SK-N-SH (cell line): ENCODE measurements at regions not wholly inside any gene's neighbourhood (a gene's known extent, or its start where the extent isn't known, plus 50 kb on each side); places are given as distances from the start of the nearest gene placed in this dataset.

ENCODE experiments used
- CTCF ChIA-PET: fragments of 300-600, 350-600 bp; formaldehyde crosslinking; extraction: SDS; loops from one replicate; lab custom pipeline; 2021; lab: Yijun Ruan, JAX
- POLR2A ChIA-PET: fragments of 350-600 bp; sonication (Branson Sonifier 250); formaldehyde crosslinking; extraction: SDS; loops from one replicate; lab custom pipeline; 2020; ENCODE audit warnings: antibody characterized with exemption, inconsistent platforms; lab: Yijun Ruan, JAX
- DNase-seq: peaks from one replicate; pipeline ENCODE4 v3.0.0; 2012
- H2AFZ ChIP-seq: fragments of 200-600 bp; sonication (generic); 2 replicates; pipeline ENCODE4 v1.8.1; 2016; ENCODE audit warnings: antibody characterized with exemption, mild to moderate bottlenecking, low read depth
- H3F3A ChIP-seq: fragments of 200-600 bp; sonication (generic); replicated peaks from 2 replicates; pipeline ENCODE3; 2016; ENCODE audit warnings: antibody characterized with exemption, mild to moderate bottlenecking; ENCODE audit not compliant: insufficient read depth
- H3K27ac ChIP-seq, 2 experiments: fragments of 200-500 bp in 1 of 2; fragments of 200-600 bp in 1 of 2; sonication (Bioruptor generic) in 1 of 2; sonication (generic), shearing (Covaris generic) in 1 of 2; 2 replicates each; pipeline versions ENCODE4 v1.5.1 to v1.6.1; 2014 to 2016; ENCODE audit warnings: low read depth in 2 of 2, inconsistent platforms in 1 of 2, low read length in 1 of 2, mild to moderate bottlenecking in 1 of 2, mixed read lengths in 1 of 2
- H3K27me3 ChIP-seq: fragments of 200-600 bp; sonication (generic), shearing (Covaris generic); 2 replicates; pipeline ENCODE4 v1.6.1; 2016; ENCODE audit warnings: mixed run types; ENCODE audit not compliant: insufficient read depth
- H3K36me3 ChIP-seq, 2 experiments: fragments of 200-500 bp in 1 of 2; fragments of 200-600 bp in 1 of 2; sonication (Bioruptor generic) in 1 of 2; sonication (generic) in 1 of 2; replicated peaks in 1 of 2; 2 replicates each; pipeline versions ENCODE3 to v1.5.1; 2014 to 2016; ENCODE audit warnings: low read length in 1 of 2, mild to moderate bottlenecking in 1 of 2; ENCODE audit not compliant: insufficient read depth in 2 of 2, control insufficient read depth in 1 of 2
- H3K4me1 ChIP-seq, 2 experiments: fragments of 200-500 bp in 1 of 2; fragments of 200-600 bp in 1 of 2; sonication (Bioruptor generic) in 1 of 2; sonication (generic), shearing (Covaris generic) in 1 of 2; 2 replicates each; pipeline versions ENCODE4 v1.5.1 to v1.6.1; 2014 to 2016; ENCODE audit warnings: low read depth in 1 of 2, low read length in 1 of 2, mixed run types in 1 of 2; ENCODE audit not compliant: insufficient read depth in 2 of 2, control insufficient read depth in 1 of 2
- H3K4me2 ChIP-seq: fragments of 200-600 bp; sonication (generic), shearing (Covaris generic); 2 replicates; pipeline ENCODE4 v1.6.1; 2017; ENCODE audit warnings: mixed run types
- H3K4me3 ChIP-seq, 2 experiments: fragments of 200-500 bp in 1 of 2; fragments of 200-600 bp in 1 of 2; sonication (Bioruptor generic) in 1 of 2; sonication (generic), shearing (Covaris generic) in 1 of 2; 2 replicates each; pipeline versions ENCODE4 v1.5.1 to v1.8.1; 2014 to 2016; ENCODE audit warnings: low read depth in 2 of 2, inconsistent platforms in 1 of 2, low read length in 1 of 2, mild to moderate bottlenecking in 1 of 2, mixed read lengths in 1 of 2, moderate library complexity in 1 of 2
- H3K79me2 ChIP-seq: fragments of 200-600 bp; sonication (generic); 2 replicates; pipeline ENCODE4 v1.8.1; 2017; ENCODE audit warnings: mild to moderate bottlenecking; ENCODE audit not compliant: insufficient read depth
- H3K9ac ChIP-seq: fragments of 200-600 bp; sonication (generic); 2 replicates; pipeline ENCODE4 v1.6.1; 2017; ENCODE audit warnings: mixed run types
- H3K9me2 ChIP-seq: fragments of 200-600 bp; sonication (generic); 2 replicates; pipeline ENCODE4 v1.6.1; 2017; ENCODE audit warnings: mixed run types
- H3K9me3 ChIP-seq: fragments of 200-600 bp; sonication (generic); 2 replicates; pipeline ENCODE4 v1.6.1; 2017; ENCODE audit warnings: mixed run types, mild to moderate bottlenecking, moderate library complexity
- H4K20me1 ChIP-seq: fragments of 200-600 bp; sonication (generic); 2 replicates; pipeline ENCODE4 v1.6.1; 2017; ENCODE audit warnings: mild to moderate bottlenecking, mixed run types; ENCODE audit not compliant: insufficient read depth
- EP300 ChIP-seq, 2 experiments: IDR thresholded peaks; 2 replicates each; pipeline versions ENCODE4 v1.4.0 to v1.6.1; 2012; ENCODE audit warnings: borderline replicate concordance in 1 of 2, low read depth in 1 of 2, low read length in 1 of 2
- EZH2phosphoT487 ChIP-seq: fragments of 200-600 bp; sonication (generic); IDR thresholded peaks from 2 replicates; pipeline ENCODE4 v1.6.1; 2017; ENCODE audit warnings: low read depth, mixed run types, mild to moderate bottlenecking, antibody characterized with exemption, moderate library complexity, borderline replicate concordance
- FOXM1 ChIP-seq: IDR thresholded peaks from 2 replicates; pipeline ENCODE4 v1.4.0; 2012; ENCODE audit warnings: low read depth, mild to moderate bottlenecking
- GATA2 ChIP-seq: sonication (generic); formaldehyde crosslinking; IDR thresholded peaks from 2 replicates; pipeline ENCODE4 v1.5.0; 2020; ENCODE audit warnings: mild to moderate bottlenecking, missing genetic modification reagents
- IRF3 ChIP-seq: fragments of 150-350 bp; IDR thresholded peaks from 2 replicates; pipeline ENCODE4 v1.6.1; 2016; ENCODE audit warnings: mild to moderate bottlenecking, low read depth, low read length
- JUND ChIP-seq: IDR thresholded peaks from 2 replicates; pipeline ENCODE4 v1.4.0; 2012
- MAX ChIP-seq: IDR thresholded peaks from 2 replicates; pipeline ENCODE4 v1.4.0; 2012; ENCODE audit warnings: low read depth
- MEF2A ChIP-seq: IDR thresholded peaks from 2 replicates; pipeline ENCODE4 v1.4.0; 2012; ENCODE audit warnings: low read depth, borderline replicate concordance
- NFIC ChIP-seq: IDR thresholded peaks from 2 replicates; pipeline ENCODE4 v1.4.0; 2012; ENCODE audit warnings: borderline replicate concordance
- PBX3 ChIP-seq: IDR thresholded peaks from 2 replicates; pipeline ENCODE4; 2012
- POLR2AphosphoS5 ChIP-seq: IDR thresholded peaks from 2 replicates; pipeline ENCODE4 v1.6.1; 2012; ENCODE audit warnings: low read depth, low read length
- REST ChIP-seq: IDR thresholded peaks from 2 replicates; pipeline ENCODE4 v1.6.1; 2012; ENCODE audit warnings: mild to moderate bottlenecking, low read depth, low read length, moderate library complexity
- RFX5 ChIP-seq: IDR thresholded peaks from 2 replicates; pipeline ENCODE4 v1.6.1; 2012; ENCODE audit warnings: mild to moderate bottlenecking, improper control_type of control experiment, low read length
- SIN3A ChIP-seq: IDR thresholded peaks from 2 replicates; pipeline ENCODE4 v1.6.1; 2012; ENCODE audit warnings: low read depth, mild to moderate bottlenecking, low read length, moderate library complexity, borderline replicate concordance
- SMC3 ChIP-seq: IDR thresholded peaks from 2 replicates; pipeline ENCODE4 v1.6.1; 2012; ENCODE audit warnings: low read depth, low read length, improper control_type of control experiment
- TEAD4 ChIP-seq: IDR thresholded peaks from 2 replicates; pipeline ENCODE4 v1.4.0; 2012; ENCODE audit warnings: mild to moderate bottlenecking, borderline replicate concordance; ENCODE audit not compliant: insufficient read depth
- WGBS: methylation state at CpG from one replicate; pipeline ENCODE4 v1.1.6; 2017; ENCODE audit warnings: low lambda C conversion rate; 5-methylcytosine and 5-hydroxymethylcytosine counted together
- TF ChIP-seq, protein P1 (sequence below): IDR thresholded peaks from 2 replicates; pipeline ENCODE4 v1.4.0; 2012; ENCODE audit warnings: low read depth, borderline replicate concordance
- TF ChIP-seq, protein P2 (sequence below): fragments of 200-600 bp; sonication (generic); IDR thresholded peaks from 2 replicates; pipeline ENCODE4 v1.6.1; 2017; ENCODE audit warnings: antibody characterized with exemption, mild to moderate bottlenecking, moderate library complexity
- TF ChIP-seq, protein P3 (sequence below): IDR thresholded peaks from 2 replicates; pipeline ENCODE4 v1.4.0; 2012; ENCODE audit warnings: low read depth, borderline replicate concordance

DNA sequence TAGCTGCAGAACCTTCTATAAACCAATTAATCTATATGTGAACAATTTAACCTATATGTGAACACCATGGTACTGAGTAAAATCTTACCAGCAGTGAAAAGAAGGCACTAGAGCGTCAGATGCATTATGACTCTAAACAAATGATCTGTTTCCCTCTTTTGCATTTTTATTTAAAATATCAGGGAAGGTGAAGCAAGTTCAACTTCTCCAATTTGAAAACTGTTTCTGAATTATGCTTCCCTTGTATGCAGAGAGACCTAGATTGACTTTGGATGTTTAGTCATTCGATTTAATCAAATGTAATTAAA is 80.9 kb downstream of the DAD1 start:
- Histone ChIP-seq H3K9me2 (no peaks in the 10 kb centered on the region), H3K36me3 (no peaks in the 10 kb centered on the region), H3K4me3 (no peak overlapping the region), H3K27ac (no peak overlapping the region), H3K9me3 (no peaks in the 10 kb centered on the region), H2AFZ (no peak overlapping the region), H3F3A (no peaks in the 10 kb centered on the region), H3K79me2 (no peaks in the 10 kb centered on the region), H3K27me3 (no peaks in the 10 kb centered on the region; the same call in 1 of the 2 replicates), H3K4me1 (peaks cover 4 to 32% of the 10 kb centered on the region in 2 experiments; a peak in 2 of 4 replicates), H3K4me2 (no peak overlapping the region), H4K20me1 (no peaks in the 10 kb centered on the region), H3K9ac (no peak overlapping the region)
- ChIA-PET CTCF (no interaction called here), POLR2A (no interaction called here)
- 27% methylated on average over 2 of the region's 2 CpGs for WGBS
- no peak for TF ChIP-seq NFIC
- no peak for TF ChIP-seq POLR2AphosphoS5
- no peak for TF ChIP-seq IRF3
- no peak for TF ChIP-seq FOXM1
- no peak for TF ChIP-seq PBX3
- TF ChIP-seq JUND, result no peak
- no peak for TF ChIP-seq TEAD4
- no peak for TF ChIP-seq RFX5
- TF ChIP-seq GATA2 (CRISPR knock-in tag), result no peak
- no peak for TF ChIP-seq EZH2phosphoT487
- TF ChIP-seq REST, result no peak
- no peak for TF ChIP-seq EP300 (IDR thresholded peaks at IDR 0.05; ENCODE audit: borderline replicate concordance in 1 of 2, low read depth in 1 of 2, low read length in 1 of 2)
- TF ChIP-seq MAX, result no peak
- no peak for TF ChIP-seq MEF2A
- TF ChIP-seq, protein P1, sequence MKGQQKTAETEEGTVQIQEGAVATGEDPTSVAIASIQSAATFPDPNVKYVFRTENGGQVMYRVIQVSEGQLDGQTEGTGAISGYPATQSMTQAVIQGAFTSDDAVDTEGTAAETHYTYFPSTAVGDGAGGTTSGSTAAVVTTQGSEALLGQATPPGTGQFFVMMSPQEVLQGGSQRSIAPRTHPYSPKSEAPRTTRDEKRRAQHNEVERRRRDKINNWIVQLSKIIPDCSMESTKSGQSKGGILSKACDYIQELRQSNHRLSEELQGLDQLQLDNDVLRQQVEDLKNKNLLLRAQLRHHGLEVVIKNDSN, result no peak
- TF ChIP-seq SMC3, result no peak
- TF ChIP-seq SIN3A, result no peak
- TF ChIP-seq, protein P2, sequence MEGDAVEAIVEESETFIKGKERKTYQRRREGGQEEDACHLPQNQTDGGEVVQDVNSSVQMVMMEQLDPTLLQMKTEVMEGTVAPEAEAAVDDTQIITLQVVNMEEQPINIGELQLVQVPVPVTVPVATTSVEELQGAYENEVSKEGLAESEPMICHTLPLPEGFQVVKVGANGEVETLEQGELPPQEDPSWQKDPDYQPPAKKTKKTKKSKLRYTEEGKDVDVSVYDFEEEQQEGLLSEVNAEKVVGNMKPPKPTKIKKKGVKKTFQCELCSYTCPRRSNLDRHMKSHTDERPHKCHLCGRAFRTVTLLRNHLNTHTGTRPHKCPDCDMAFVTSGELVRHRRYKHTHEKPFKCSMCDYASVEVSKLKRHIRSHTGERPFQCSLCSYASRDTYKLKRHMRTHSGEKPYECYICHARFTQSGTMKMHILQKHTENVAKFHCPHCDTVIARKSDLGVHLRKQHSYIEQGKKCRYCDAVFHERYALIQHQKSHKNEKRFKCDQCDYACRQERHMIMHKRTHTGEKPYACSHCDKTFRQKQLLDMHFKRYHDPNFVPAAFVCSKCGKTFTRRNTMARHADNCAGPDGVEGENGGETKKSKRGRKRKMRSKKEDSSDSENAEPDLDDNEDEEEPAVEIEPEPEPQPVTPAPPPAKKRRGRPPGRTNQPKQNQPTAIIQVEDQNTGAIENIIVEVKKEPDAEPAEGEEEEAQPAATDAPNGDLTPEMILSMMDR, result no peak
- TF ChIP-seq, protein P3, sequence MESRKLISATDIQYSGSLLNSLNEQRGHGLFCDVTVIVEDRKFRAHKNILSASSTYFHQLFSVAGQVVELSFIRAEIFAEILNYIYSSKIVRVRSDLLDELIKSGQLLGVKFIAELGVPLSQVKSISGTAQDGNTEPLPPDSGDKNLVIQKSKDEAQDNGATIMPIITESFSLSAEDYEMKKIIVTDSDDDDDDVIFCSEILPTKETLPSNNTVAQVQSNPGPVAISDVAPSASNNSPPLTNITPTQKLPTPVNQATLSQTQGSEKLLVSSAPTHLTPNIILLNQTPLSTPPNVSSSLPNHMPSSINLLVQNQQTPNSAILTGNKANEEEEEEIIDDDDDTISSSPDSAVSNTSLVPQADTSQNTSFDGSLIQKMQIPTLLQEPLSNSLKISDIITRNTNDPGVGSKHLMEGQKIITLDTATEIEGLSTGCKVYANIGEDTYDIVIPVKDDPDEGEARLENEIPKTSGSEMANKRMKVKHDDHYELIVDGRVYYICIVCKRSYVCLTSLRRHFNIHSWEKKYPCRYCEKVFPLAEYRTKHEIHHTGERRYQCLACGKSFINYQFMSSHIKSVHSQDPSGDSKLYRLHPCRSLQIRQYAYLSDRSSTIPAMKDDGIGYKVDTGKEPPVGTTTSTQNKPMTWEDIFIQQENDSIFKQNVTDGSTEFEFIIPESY, result no peak
- DNase-seq, result no peak
